Sigmoid colon (tissue), 3 donors: ENCODE measurements at regions not wholly inside any gene's neighbourhood (a gene's known extent, or its start where the extent isn't known, plus 50 kb on each side); places are given as distances from the start of the nearest gene placed in this dataset.

Experiments used
- POLR2A ChIP-seq, 2 donors: fragments of 450-650 bp; IDR thresholded peaks; one replicate each; pipeline ENCODE4 v1.6.1; 2016; ENCODE audit warnings: antibody characterized with exemption in 2 of 2, mild to moderate bottlenecking in 2 of 2, moderate library complexity in 2 of 2
- TF ChIP-seq, protein P1 (sequence below), 4 experiments: fragments of 450-650 bp in 3 of 4; fragments of 200-600 bp in 1 of 4; IDR thresholded peaks; one replicate each; pipeline ENCODE4 v1.5.1; 2016 to 2019; ENCODE audit warnings: antibody characterized with exemption in 4 of 4, mild to moderate bottlenecking in 3 of 4, moderate library complexity in 2 of 4

DNA sequence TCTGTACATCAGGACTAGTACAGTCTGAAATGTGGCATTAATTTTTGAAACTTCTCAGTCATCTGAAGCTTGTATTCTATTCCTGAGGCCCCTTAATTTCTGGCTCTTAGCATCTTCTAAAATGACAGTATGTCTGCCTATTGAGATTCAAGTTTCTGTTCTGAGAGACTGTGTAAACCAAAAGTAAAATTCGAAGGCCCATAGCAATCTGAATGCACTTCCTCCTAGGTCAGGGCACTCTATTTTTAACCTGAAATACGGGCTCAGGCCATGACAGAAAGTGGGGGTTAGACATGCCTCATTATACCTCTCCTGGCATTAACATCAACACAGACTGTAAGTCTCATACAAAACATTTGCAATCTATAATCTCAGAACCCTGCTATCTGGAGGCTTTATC is 584.4 kb downstream of the KLHL4 start:
- TF ChIP-seq, protein P1, sequence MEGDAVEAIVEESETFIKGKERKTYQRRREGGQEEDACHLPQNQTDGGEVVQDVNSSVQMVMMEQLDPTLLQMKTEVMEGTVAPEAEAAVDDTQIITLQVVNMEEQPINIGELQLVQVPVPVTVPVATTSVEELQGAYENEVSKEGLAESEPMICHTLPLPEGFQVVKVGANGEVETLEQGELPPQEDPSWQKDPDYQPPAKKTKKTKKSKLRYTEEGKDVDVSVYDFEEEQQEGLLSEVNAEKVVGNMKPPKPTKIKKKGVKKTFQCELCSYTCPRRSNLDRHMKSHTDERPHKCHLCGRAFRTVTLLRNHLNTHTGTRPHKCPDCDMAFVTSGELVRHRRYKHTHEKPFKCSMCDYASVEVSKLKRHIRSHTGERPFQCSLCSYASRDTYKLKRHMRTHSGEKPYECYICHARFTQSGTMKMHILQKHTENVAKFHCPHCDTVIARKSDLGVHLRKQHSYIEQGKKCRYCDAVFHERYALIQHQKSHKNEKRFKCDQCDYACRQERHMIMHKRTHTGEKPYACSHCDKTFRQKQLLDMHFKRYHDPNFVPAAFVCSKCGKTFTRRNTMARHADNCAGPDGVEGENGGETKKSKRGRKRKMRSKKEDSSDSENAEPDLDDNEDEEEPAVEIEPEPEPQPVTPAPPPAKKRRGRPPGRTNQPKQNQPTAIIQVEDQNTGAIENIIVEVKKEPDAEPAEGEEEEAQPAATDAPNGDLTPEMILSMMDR (IDR thresholded peaks at IDR 0.05): no peak
- no peak for TF ChIP-seq POLR2A (IDR thresholded peaks at IDR 0.05)
